Fibroblast of pulmonary artery (primary cell): ENCODE measurements at regions not wholly inside any gene's neighbourhood (a gene's known extent, or its start where the extent isn't known, plus 50 kb on each side); places are given as distances from the start of the nearest gene placed in this dataset.

ENCODE experiments used
- DNase-seq: peaks from one replicate; pipeline ENCODE4 v3.0.0-alpha.2; 2010; ENCODE audit warnings: low read depth
- H3K4me3 ChIP-seq: replicated peaks from 2 replicates; pipeline ENCODE4 v1.5.1; 2011; ENCODE audit warnings: low read depth, mild to moderate bottlenecking, control low read depth, low read length, moderate library complexity
- CTCF ChIP-seq: IDR thresholded peaks from 2 replicates; pipeline ENCODE4 v1.5.1; 2011; ENCODE audit warnings: mild to moderate bottlenecking, control low read depth, low read length, inconsistent platforms; ENCODE audit errors: missing control alignments

- TF ChIP-seq CTCF, result no peak
- DNase-seq, result no peak
- H3K4me3 ChIP-seq, result no peak overlapping the region
These were observed 71.0 kb downstream of the PHETA1 start for GRCh38 chr12:111297703-111298426.

GRCh38 chr12:111296906-111297463, 71.9 kb downstream of the PHETA1 start:
- TF ChIP-seq CTCF, result no peak
- no peak overlapping the region for H3K4me3 ChIP-seq

GRCh38 chr12:111295176-111295575, 73.7 kb downstream of the PHETA1 start:
- H3K4me3 ChIP-seq, result no peak overlapping the region

More at GRCh38 chr12:111296906-111297463, 71.9 kb downstream of the PHETA1 start:
- DNase-seq, result no peak

GRCh38 chr12:111293266-111294009, 75.5 kb downstream of the PHETA1 start:
- no peak overlapping the region for H3K4me3 ChIP-seq
- DNase-seq, result no peak
- no peak for TF ChIP-seq CTCF

More at GRCh38 chr12:111295176-111295575, 73.7 kb downstream of the PHETA1 start:
- DNase-seq, result no peak
- TF ChIP-seq CTCF, result no peak

GRCh38 chr12:111291357-111291756, 77.5 kb downstream of the PHETA1 start:
- H3K4me3 ChIP-seq, result no peak overlapping the region
- no peak for DNase-seq
- no peak for TF ChIP-seq CTCF

GRCh38 chr12:111288771-111289170, 80.1 kb downstream of the PHETA1 start:
- DNase-seq, result no peak
- H3K4me3 ChIP-seq, result no peak overlapping the region
- no peak for TF ChIP-seq CTCF
